ENCODE measurements at regions not wholly inside any gene's neighbourhood (a gene's known extent, or its start where the extent isn't known, plus 50 kb on each side); places are given as distances from the start of the nearest gene placed in this dataset.

- TF ChIP-seq CTCF (conservative IDR thresholded peaks at IDR 0.05 in 1 of 2, IDR thresholded peaks at IDR 0.05 in 1 of 2; ENCODE audit: low read depth in 1 of 2, low read length in 2 of 2) (no peak), EZH2 (IDR thresholded peaks at IDR 0.05; ENCODE audit: low read length, missing control alignments) (no peak)
Observed at GRCh38 chr9:107148216-107148615, 134.9 kb upstream of the RAD23B start.
